GM19351 (cell line): ENCODE measurements at regions not wholly inside any gene's neighbourhood (a gene's known extent, or its start where the extent isn't known, plus 50 kb on each side); places are given as distances from the start of the nearest gene placed in this dataset.

Experiments
- ATAC-seq: cut with Tn5 transposase; IDR thresholded peaks from one replicate; pipeline ENCODE4 v1.9.1; 2021; ENCODE audit warnings: mild to moderate bottlenecking, moderate library complexity; ENCODE audit not compliant: unreplicated experiment

DNA sequence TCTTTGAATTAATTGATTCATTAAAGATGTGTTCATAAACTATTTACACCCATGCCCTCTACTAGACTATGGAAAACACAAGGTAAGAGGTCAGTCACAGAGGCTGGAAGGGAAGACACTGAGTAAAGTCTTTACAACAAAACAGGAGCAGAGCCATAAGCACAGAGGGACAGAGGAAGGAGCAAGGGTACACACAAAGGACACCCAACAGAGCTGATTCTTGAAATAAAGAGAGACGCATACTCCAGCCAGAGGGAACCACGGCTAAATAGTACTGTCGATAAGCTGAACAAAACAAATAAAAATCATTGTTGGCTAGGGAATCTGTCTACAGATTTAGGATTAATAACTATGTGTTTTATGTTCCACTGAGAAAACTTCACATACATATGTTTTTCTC, 289.2 kb downstream of the EFNB2 start:
- ATAC-seq = no peak

DNA sequence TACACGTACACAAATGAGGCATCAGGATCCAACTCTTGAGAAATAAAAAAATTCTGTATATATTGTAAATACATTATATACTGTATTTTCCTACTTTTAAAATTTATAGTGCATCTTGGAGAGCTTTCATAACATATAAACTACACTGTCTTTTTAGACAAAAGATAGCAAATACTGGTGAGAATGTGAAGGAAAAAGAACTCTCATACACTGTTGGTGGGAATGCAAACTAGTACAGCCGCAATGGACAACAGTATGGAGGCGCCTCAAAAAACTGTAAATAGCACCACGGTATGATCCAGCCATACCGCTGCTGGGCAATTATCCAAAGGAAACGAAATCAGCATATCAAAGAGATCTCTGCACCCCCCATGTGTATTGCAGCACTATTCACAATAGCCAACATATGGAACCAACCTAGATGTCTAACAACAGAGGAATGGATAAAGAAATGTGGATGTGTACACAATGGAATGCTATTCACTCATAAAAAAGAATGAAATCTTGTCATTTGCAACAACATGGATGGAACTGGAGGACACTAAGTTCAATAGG, 292.4 kb downstream of the EFNB2 start:
- ATAC-seq = no peak

DNA sequence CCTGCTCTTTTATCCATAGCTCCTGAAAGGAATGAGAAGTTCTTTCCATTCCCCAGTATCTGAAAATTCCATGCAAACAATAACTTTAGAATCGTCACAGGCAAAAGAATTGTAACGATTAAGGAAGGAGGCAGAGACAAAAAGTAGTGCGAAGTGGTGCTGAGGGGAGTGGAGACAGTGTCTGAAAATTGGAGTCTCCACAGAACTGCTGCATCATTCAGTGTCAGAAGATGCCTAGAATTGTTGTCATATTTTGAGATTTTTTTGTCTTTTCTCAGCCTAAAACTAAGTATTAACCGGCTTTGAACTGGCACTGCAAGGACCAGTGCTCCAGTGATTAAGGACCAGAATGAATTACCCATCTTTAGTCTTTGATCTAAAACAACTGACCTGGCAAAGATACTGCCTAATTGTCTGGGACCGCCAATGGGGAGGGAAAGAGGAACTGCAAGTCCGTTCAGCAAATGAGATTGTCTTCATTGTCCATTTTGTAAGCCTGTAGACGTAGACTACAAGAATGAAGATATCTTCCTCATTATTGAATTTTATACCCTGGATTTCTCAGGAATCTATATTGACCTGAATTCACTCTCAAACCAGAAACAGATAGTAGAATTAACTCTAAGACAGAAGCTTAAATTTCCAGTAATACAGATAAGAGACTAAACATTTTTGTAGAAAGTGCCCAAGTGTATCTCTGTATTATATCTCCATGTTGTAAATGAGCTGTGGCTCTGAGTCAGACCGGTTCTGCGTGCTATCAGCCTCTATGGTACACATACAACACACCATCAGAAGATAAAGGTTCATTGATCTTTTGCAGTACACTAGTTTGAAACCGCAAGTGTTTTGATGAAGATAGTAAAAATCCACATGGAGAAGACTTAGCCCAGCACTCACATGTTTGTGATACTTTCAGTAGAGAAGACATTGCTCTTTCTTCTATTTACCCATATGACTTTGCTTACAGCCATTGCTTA, 293.2 kb downstream of the EFNB2 start:
- ATAC-seq = no peak

DNA sequence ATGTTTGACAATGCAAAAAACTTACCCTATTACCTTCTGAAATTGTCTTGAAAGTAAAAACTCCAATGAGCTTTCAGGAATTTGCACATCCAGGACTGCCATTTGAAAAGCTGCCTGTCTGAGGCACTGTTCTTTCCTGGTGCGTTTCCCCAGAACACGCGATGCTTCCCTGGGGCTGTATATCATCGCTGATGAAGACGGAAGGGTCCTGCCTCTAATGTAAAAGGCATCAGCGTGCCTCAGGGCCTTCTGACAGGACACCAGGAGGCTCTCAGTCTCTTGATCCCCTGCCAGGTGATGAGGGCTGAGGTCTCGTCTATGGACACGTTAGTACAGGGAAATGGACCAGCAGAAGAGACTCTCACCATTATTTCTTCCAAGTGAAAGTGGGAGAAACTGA, 296.8 kb downstream of the EFNB2 start:
- no peak for ATAC-seq

DNA sequence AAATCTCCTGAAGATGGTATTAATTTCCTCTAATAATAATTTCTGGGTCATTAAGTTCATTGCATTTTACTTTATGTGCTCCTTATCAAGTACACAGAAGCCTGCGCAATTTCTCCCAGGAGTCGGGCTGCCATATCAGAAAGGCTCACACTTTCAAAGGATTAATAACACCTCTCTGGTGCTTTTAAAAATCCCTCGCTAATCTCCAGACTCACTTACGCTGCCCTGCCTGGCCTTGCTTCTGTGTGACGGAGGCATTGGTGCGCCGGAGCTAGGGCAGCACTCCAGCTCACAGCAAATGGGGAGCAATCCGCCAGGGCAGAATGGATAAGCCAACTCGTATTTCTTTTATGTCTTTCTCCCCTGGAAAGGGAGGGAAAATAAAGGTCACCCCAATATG, 300.8 kb downstream of the EFNB2 start:
- ATAC-seq = no peak

DNA sequence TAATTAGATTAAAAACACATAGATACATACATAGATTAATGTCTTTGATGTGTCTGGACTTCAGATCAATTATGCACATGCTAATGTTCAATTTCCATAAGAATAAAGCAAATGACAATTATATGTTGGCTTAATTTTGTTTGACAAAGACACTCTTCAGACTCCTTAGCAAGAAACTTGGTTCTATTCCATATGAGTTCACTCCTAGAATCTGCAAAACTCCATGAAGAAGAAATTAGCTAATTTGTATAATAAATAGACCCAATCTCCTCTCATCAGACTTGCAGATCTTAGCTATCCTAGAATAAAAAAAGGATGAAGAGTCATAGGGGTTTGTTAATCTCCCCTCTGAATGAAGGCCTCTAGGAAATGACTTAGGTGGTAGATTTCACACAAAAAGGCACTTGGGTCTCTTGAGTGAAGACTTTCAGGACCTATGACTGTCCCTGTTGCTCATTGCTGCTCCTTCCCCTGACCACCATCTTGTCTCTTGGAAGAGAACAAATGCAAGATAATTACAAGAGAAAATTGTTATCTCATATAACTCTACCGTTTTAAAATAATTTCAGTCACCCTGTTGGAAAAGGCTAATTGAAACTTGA, 302.2 kb downstream of the EFNB2 start:
- ATAC-seq = no peak

DNA sequence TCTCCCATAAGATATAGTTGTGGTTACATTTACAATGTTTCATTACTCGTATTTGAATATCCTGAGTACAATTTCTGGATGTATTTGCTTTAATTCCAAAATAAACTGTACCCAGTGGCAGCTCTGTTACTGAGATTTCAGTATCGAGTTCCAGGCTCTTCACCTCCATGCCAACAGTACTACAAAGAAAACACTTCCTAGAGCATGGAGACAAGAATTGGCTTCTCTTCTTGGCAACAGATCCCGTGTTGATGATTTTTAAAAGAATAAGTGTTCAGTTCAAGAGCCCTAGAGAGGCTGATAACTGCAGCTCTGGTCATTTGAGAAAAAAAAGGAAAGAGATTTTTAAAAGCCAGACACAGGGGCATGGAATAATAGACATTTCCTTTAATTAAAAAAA, 302.8 kb downstream of the EFNB2 start:
- no peak for ATAC-seq

DNA sequence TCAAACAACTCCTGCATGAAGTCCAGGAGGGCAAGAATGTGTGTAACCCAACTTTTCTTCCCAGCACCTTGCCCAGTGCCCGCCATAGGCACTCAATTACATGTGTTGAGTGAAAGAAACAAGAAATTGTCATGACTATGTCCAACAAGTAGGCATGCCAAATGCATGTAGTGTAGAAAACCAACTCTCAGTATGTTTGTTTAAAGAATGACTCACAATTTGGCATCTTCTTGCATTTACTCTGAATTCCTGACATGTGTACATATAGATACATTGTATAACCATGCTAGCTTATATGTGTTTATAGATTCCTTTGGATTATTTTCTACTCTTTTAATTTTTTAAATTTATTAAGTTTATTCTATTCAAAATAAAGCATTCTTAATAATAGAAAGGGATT, 305.0 kb downstream of the EFNB2 start:
- no peak for ATAC-seq

DNA sequence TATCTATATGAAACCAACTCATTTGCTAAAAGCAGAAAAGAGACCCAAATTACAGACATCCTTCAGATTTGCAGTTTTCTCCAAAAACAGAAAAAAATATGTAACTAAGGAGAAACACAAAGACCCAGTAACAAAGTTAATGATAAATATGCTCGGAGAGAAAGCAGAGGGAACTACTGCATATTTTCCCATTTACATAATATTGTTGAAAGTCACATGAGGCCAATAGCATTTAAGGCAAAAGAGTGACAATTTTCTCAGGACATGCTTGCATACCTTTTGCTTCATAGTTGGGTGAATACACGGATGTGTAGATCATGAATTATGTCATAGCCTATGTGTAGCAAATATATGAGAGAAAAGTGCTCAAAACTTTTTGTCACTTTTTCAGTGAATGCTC, 310.3 kb downstream of the EFNB2 start:
- ATAC-seq = no peak

DNA sequence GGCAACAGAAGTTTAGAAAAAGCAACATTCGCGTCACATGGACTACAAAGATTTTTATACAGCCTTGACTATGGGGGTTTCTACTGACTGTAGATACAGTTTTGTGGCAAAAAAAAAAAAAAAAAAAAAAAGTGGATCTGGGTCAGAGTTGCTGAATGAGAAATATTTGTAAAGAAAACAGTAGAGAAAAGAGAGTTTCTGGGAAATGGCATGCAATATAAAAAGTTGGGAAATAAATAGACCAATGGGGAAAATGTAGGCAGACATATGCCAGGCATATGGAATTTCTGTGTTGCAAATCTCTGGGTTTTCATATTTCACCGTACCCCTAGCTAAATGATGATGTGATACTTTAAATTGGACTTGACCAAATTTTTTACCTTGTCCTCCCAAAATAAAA, 315.3 kb downstream of the EFNB2 start:
- ATAC-seq = no peak

DNA sequence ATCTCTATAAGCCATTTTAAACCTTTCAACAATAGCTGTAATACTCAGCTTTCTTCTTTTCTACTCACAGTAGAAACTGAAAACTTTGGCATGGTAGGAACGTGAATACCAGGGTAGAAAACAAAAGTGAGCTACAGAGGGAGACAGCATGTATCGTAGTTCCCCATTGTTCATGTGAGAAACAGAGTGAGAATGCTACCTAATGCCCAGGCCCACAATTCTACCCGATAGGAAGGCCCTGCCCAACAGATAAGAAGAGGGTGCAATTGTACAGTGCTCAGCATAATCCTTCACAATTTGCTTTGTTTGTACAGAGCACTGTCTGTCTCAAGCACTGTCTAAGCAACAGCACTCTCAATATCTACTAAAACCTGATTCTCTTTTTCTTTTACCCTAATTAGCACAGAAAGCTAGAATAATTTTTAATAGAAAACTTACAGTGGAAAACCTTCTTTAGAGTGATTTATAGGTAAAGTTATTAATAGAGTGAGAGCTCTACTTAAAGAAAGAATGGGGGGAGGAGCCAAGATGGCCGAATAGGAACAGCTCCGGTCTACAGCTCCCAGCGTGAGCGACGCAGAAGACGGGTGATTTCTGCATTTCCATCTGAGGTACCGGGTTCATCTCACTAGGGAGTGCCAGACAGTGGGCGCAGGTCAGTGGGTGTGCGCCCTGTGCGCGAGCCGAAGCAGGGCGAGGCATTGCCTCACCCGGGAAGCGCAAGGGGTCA, 322.3 kb downstream of the EFNB2 start:
- ATAC-seq = no peak

DNA sequence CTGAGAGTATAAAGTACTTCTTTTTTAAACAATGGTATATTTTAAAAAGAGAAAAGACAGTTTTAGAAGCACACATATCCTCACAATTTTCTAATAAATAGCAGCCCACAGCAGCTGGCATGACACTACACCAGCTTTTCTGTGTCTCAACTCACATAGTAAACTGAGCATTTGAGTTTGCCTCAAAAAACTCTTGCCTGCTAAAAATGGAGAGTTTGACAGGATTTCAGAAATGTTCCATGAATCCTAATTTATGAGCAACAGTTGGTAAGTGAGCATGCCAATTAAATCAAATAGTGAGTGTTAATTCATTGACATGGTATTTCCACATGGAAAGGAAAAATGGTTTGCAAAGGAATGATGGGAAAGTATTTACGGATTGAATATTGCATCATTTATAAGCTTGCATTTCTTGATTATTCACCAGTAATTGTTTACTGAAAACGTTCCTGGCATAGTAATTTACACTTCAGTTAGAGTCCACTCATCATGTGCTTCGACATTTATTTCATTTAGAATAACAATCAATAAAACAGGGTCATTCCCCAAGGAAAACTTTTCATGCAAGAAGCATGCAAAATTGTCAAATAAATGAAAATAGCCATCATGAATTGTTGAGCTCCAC, 323.0 kb downstream of the EFNB2 start:
- ATAC-seq = no peak

DNA sequence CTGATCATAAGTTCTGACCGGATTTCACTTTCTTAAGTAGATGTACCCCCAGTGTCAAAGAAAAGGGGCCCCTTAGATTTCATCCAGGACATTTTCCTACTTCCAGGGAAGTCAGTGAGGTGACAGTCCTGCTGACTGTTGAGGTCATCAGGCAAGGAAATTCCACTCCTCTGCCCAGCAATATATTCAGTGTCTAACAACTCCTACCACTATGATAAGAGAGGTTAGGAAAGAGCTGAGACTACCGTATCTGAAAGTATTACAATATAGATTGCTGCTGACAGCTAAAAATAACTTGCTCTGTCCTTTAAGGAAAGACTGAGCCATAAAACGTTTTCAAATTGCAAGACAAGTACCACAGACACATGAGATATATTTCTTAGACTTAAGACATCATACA, 325.1 kb downstream of the EFNB2 start:
- ATAC-seq = no peak

DNA sequence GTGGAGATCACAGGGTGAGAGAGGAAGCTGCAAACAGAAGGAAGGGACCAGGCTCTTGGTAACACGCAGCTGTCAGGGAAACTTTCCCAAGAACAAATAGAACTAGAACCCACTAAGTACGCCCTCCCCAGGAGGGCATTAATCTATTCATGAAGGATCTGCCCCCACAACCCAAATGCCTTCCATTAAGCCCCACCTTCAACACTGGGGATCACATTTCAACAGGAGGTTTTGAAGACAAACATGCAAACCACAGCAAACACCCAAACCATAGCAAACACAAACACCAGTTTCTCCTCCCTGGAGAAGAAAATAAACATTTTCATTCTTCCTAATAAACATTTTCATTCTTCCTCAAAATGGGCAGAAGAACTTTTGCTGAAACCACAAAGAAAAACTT, 329.6 kb downstream of the EFNB2 start:
- no peak for ATAC-seq

DNA sequence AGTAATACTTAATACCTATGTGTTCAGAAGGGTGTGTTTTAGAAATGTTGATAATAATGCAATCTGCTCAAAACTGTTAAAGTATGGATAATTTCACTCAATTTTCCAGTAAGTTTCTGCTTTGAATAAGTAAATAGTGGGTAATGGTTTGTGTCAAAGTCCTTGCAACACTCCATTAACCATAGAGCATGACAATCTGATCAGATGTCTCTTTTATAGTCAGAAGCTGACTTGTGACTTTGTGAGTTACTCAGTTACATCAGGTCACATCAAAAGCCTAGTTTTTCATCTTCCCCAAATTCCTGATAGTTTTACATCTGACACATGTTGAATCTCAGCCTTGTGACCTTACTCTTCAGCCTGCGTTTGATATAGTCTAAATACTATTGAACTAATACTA, 338.0 kb downstream of the EFNB2 start:
- no peak for ATAC-seq

DNA sequence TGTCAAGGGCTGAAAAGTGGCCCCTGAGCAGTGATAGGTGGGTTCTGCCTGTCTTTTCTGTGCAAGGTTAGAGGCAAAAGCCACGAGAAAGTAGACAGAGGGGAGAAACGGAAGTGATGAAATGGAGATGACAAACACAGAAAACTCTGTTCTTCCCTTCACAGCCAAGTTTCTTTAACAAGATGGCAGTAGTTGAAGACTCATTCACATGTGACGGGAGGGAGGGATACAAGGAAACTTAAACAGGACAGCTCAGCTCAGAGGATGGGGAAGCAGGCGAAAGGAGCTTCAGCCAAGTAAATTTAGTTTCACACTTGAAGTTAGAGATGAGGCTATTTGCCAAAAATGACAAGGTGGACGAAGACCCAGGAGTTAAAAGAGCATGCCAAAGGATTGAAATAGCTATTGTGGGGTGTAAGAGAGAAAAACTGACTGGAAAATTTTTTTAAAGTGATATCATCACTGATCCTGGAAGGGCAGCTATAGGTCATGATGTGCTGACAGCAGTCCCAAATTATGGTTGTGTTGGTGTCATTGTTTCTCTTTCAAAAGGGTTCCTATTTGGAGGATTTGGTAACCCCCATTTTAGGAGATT, 347.9 kb downstream of the EFNB2 start:
- ATAC-seq = no peak

DNA sequence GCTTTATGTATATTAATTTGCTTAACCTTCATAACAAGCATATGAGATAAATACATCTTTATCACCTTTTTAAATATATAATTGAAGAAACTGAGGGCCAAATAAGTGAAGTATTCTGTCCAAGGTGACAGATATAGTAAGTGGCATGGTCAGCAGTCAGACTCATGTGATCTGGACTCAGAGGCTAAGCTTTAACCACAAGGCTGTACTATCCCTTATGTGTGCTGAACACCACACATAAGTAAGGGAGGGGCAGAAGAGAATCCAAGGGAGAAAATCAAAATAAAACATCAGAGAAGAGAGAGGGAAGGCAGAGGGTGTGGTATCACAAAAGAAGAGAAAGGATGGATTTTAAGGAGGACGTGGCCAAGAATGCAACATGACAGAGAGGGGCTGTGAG, 348.4 kb downstream of the EFNB2 start:
- no peak for ATAC-seq

DNA sequence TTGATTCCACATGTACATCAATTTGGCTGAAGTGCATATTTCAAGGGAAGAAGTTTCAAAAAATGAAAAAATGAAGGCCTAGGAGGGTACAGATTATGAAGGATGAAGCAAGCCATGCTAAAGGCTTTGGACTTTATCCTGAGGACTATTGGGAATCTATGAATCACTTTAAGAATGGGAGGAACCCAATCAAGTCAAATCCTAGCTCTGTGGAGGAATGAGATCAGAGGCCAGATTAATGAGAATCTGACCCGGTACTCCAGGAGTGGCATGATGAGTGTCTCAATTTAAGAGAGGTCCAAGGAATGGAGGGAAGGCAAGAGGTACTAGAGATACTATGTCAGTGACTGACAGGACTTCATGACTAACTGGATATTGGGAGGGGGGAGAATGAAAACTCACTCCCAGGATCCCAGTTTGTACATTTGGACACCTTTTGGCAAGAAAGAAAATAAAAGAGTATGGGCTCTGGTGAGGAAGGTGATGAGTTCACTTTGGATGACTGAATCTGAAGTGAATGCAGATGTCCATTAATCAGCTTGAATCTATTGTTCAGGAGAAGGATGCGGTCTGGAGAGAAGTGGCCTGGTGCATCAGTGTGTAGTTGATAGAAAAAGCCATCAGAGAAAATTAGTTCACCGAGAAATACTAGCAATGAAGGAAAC, 349.0 kb downstream of the EFNB2 start:
- no peak for ATAC-seq

DNA sequence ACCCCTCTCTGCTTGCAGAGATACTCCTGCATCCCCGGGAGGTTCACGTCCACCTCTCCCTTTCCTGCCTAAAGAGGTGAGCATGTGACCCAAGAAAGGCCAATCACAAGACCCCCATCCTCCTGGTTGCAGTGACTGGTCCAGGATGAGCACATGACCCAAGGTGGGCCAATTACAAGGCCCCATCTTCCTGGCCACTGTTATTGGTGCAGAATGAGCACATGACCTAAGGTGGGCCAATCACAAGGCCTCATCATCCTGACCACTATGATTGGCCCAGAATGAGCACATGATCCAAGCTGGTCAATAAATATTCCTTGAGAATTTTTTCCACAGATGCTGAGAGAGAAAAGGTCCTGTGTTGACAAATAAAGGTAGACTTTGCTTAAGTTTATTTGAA, 350.7 kb downstream of the EFNB2 start:
- ATAC-seq = no peak

DNA sequence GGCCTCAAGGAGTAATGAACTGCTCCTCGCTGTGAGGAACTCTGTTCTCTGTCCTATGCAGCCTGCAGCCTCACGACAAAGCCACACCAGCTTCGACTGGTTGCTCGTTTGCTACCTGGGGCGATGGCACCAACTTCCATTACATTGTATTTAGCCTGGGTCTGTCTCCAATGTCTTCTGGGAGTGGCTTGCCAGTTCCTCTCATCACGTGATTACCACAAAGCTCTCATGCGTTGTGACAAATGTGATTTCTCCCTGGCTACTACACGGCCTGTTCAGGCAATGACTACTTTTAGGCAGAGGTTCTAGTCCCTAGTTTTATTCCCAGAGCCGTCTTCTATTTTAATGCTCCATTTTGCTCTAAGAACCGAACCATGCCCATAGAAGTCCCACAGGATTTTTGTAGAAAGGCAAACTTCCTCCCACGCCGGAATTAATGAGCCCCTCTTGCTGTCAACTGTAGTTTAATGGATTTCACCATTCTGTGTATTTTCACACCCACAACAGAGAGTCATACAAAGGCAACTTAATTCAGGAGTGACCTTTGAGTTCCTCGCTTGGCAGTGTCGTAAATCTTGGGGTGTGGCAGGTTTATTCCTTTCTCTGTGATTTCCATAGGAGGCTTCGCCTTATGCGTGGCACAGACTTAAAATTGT, 351.9 kb downstream of the EFNB2 start:
- ATAC-seq = no peak
